MV-4-11 (cell line): ENCODE measurements at regions not wholly inside any gene's neighbourhood (a gene's known extent, or its start where the extent isn't known, plus 50 kb on each side); places are given as distances from the start of the nearest gene placed in this dataset.
A peak's percentile ranks its signal among the peaks of the same experiment; 100 is the strongest.

Experiments used
- DNase-seq: peaks from one replicate; lab custom pipeline; 2025; lab: John Stamatoyannopoulos, UW

DNA sequence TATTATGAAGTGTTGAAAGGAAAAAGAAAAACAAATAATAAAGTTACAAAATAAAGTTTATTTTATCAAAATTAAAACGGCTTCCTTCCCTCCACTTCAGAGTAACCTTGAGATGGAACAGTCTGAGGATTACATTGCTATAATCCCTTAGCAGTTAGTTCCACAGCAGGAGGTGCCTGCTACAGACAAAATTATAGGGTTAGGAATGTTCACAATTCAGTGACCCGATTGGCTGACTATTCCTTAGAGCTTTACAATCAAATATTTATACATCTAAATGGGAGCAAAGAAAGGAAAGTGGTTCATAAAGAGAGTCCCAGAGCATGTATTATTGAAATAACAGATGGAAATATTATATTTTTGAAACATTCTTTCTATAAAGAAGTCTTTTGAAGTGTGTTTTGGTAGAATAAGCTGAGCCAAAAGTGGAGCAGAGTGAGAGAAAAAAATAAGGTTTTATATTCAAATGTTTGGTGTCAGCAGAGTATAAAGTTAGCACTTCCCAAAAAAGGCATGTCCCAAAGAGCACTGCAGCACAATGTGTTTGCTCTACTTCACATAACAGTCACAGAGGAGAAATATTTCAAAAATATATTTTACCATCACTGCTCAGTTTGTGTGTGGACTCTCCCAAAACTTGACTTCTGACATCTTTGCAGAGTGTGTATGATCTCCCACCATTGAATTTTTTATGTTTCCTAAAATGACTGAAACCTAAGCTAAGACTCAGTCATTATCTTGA is 71.4 kb upstream of the GORAB start:
- no peak for DNase-seq

DNA sequence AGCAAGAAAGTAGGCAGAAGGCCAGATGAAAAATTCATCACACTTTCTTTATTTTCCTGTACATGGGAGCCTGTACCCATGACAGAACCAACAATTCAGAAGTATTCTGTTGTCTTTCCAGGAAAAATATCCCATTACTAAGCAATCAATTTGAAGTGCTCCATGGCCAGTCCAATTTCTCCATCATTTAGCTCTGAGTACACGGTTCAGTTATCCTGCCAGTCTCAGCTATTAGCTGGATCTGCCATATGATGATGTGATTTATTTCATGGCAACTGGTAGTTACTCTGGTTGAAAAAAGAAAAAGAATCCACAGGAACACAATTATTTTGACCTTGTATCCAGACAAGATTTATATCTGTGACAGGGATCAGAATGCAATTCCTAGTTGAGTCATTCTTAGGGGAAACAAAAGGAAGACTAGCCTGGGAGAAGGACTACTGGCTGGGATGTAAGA is 70.6 kb upstream of the GORAB start:
- DNase-seq = no peak

DNA sequence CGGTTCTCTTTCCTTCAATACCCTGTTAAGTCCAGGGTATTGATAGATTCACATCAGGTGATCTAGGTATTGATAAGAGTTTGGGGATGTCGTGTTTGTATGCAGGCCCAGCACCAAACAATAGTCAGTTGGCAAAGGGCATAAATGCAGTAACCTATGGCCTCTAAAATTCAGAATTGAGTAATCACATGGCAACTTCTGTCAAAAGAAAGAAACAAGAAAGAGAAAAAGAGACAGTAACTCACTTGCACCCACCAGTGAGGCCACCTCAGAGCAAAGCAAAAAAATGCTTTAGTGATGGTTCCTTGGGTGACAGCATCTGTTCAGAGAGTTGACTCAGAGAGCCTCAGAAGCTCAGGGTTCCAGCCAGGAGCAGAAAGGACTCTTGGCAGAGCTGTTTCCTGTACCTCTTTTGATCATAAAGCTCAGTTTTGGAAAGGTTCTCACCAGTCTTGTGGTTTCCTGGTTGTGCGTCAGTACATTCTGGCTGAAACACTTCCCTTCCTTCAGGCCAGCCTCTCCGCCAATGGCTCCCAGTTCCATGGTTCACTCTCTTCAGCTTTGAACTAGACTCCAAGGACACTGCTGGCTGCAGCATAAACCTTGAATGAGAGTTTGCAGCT is 70.1 kb upstream of the GORAB start:
- peak; percentile 22 for DNase-seq

DNA sequence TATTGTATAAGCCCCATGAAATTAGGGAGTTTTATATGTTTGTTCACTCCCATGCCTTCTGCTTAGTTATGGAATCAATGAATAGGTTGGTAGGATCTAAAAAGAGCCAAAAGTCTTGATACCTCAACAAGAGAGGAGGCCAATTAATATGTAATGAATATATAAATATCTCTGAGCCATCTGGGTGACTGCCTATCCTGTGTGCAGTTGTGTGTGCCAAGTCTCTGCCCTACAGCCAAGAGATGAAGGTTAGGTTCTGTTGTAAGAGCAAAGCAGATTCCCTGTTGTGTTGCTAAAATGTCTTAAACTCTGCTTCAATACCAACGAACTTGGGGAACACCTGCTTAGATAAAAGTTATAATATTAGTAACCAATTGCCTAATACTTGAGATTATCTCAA is 61.8 kb upstream of the GORAB start:
- no peak for DNase-seq

DNA sequence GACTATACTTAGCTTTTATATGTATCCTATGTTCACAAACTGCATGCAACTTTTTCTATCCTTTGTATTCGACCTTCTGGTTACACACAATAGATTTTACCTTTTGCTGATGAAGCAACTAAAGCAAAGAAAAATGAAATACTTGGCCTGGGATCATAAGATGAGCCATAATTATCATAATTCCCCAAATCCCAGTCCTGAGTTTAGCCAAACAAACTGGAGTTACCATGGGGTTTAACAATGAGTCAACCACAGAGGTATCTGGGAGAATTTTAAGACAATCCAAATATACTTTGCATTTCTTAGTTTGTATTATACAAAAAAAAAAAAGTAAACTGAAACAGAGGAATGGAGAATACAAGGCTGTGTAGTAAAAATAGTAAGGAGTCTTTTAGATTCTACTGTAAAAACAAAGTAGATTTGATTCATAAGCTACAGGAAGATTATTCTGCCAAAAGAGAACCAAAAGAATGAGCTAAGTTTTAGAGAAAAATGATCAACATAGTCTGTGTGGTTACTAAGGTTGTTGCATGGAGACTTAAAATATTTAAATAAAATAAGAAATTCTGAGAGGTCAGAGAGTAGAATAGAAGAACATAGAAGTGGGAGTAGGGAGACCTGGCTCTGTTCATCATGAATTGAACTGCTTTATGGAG is 60.4 kb upstream of the GORAB start:
- DNase-seq = no peak

DNA sequence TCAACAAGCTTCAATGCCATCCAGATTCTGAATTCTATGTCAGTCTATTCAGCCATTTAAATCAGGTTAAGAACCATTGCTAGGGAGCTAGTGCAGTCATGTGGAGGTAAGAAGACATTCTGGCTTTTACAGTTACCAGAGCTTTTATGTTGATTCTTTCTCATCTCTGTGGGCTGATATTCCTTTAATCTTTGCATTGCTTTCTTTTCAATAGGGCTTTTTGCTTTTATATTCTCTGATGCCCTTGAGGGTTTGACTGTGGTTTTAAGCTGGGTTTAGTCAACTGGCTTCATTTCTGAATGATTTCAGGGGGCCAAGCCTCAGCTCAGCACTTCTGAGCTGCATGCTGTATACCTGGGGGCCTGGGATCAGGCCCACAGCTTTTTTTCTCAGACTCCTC is 51.0 kb upstream of the GORAB start:
- DNase-seq = no peak
